ENCODE measurements at regions not wholly inside any gene's neighbourhood (a gene's known extent, or its start where the extent isn't known, plus 50 kb on each side); places are given as distances from the start of the nearest gene placed in this dataset.
A peak's percentile ranks its signal among the peaks of the same experiment; 100 is the strongest.
"Not testable (repeated sequence)": the region's sequence is repeated elsewhere in the genome, so short reads cannot be mapped to it uniquely, and the experiment has no call there.

GRCh38 chr3:34599595-34599994 lies 801.2 kb downstream of the PDCD6IP start:
- no peak for DNase-seq

GRCh38 chr3:34619990-34620389 lies 821.6 kb downstream of the PDCD6IP start:
- no peak for DNase-seq

GRCh38 chr3:34626699-34627098 lies 828.3 kb downstream of the PDCD6IP start:
- no peak for DNase-seq

DNA sequence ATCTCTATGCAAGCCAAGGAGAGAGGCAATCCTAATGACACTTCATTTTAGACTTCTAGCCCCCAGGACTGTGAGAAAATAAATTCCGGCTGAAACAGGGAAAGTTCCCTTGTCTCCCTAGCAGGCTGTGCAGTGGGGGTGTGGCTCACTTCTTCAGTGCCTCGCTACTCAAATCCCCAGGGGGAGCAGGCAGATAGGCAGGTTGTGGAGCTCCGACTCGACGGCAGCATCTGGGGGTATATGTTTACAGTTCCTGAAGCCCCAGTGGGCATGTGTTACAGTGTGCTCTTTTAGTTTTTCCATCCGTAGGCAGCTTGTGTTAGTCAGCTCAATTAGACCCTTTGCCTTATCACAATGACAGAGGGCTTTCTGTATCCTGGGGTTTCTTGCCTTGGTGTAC lies 836.5 kb downstream of the PDCD6IP start:
- no peak for DNase-seq

DNA sequence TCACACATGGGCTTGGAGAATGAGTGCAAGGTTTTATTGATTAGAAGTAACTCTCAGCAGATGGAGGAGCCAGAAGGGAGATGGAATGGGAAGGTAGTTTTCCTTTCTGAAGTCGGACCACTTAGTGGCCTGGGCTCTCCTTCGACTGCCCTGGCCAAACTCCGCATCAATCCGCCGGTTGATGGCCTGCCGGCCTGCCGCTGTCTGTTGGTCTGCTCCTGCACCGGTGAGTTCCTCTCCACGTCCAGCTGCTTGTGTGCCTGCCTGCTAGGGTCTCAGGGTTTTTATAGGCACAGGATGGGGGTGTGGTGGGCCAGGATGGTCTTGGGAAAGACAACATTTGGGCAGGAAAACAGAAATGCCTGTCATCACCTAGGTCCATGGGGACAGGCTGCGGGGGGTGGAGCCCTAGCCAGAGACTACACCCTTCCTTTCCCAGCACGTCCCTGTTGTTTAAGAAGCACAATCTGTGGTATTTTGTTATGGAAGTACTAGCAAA lies 837.0 kb downstream of the PDCD6IP start:
- DNase-seq = no peak

GRCh38 chr3:34646911-34647460 lies 848.6 kb downstream of the PDCD6IP start:
- no peak for DNase-seq

- no peak for DNase-seq
Measured at GRCh38 chr3:34650131-34650530, 851.7 kb downstream of the PDCD6IP start.

GRCh38 chr3:34668915-34669314 lies 870.5 kb downstream of the PDCD6IP start:
- DNase-seq = no peak

GRCh38 chr3:34669490-34669889 lies 871.1 kb downstream of the PDCD6IP start:
- no peak for DNase-seq

- no peak for DNase-seq
Measured at GRCh38 chr3:34675383-34676120, 877.1 kb downstream of the PDCD6IP start.

- DNase-seq = no peak
Measured at GRCh38 chr3:34676436-34676835, 878.0 kb downstream of the PDCD6IP start.

- DNase-seq = no peak
Measured at GRCh38 chr3:34678575-34678974, 880.1 kb downstream of the PDCD6IP start.

GRCh38 chr3:34679055-34679454 lies 880.6 kb downstream of the PDCD6IP start:
- DNase-seq = not testable (repeated sequence)

- peak in 27 of 56 donors; percentile 1 to 64 (median 13) for DNase-seq
Measured at GRCh38 chr3:34683851-34684250, 885.4 kb downstream of the PDCD6IP start.

- no peak for DNase-seq
Measured at GRCh38 chr3:34686541-34686940, 888.1 kb downstream of the PDCD6IP start.

DNA sequence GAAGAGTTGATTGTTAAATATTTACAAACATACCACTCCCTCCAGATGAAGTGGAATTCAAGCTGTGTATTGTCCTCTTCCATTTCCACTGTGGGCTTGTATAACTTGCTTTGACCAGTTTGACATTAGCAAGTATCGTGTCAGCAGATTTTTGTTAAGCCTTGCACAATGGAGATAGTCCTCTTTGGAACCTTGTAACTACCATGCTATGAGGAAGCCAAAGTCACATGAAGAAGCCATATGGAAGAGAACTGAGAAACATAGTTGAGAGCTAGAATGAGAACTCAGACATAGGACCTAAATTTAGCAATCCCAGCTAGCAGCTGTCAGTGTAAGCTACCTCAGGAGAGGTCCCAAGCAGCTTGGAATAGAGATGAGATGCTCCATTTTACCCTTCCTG lies 889.2 kb downstream of the PDCD6IP start:
- DNase-seq = no peak

GRCh38 chr3:34696831-34697230 lies 898.4 kb downstream of the PDCD6IP start:
- DNase-seq = no peak

DNA sequence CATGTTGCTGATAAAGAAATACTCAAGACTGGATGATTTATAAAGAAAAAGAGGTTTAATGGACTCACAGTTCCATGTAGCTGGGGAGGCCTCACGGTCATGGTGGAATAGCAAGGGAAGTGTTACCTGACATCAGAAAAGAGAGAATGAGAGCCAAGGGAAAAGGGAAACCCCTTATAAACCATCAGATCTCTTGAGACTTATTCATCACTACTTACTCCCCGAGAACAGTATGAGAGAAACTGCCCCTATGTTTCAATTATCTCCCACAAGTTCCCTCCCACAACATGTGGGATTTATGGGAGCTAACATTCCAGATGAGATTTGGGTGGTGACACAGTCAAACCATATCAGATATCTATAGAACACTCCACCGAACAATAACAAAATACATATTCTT lies 904.6 kb downstream of the PDCD6IP start:
- no peak for DNase-seq

GRCh38 chr3:34724916-34725499 lies 914.3 kb upstream of the ARPP21 start:
- DNase-seq = no peak

- DNase-seq = no peak
Measured at GRCh38 chr3:34725774-34726173, 913.6 kb upstream of the ARPP21 start.

GRCh38 chr3:34727700-34728099 lies 911.6 kb upstream of the ARPP21 start:
- no peak for DNase-seq

DNA sequence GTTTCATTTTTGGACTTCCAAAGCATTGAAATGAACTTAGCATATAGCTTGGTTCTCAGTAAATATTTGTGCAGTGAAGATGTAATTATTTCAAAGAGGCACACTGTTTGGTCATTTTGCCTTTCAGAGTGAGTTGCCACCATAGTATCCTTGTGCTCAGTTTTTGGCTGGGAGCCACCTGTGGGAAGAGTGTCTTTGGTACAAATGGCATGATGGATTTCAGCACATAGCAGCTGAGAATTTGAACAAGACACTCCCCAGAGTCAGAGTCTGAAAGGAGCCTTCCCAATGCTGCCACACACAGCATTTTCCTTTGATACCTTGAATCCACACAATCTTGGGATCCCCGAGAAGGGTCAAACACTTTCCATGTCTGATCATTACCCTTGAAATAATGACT lies 897.2 kb upstream of the ARPP21 start:
- DNase-seq = no peak
